HEK293T (cell line): ENCODE measurements at regions not wholly inside any gene's neighbourhood (a gene's known extent, or its start where the extent isn't known, plus 50 kb on each side); places are given as distances from the start of the nearest gene placed in this dataset.

Experiments
- BHLHE40 ChIP-seq: fragments of 450-650 bp; IDR thresholded peaks from 2 replicates; pipeline ENCODE4 v1.6.1; 2016; ENCODE audit warnings: mild to moderate bottlenecking, moderate library complexity, borderline replicate concordance
- TARDBP ChIP-seq: fragments of 450-650 bp; IDR thresholded peaks from 2 replicates; pipeline ENCODE4 v1.6.1; 2016

- TF ChIP-seq BHLHE40 (no peak), TARDBP (no peak)
Observed at GRCh38 chr13:112242777-112243176, 133.4 kb upstream of the SPACA7 start.
